Posterior cingulate gyrus (tissue), 11 donors: ENCODE measurements at regions not wholly inside any gene's neighbourhood (a gene's known extent, or its start where the extent isn't known, plus 50 kb on each side); places are given as distances from the start of the nearest gene placed in this dataset.

Source experiments
- DNase-seq, 10 donors: peaks; one replicate each; pipeline versions ENCODE4 v3.0.0 to v3.0.0-alpha.2; 2020 to 2021; ENCODE audit warnings: mixed read lengths in 3 of 10
- intact Hi-C: fragments of 100-400 bp; cut with DNase I; formaldehyde crosslinking; loops from one replicate; pipeline ENCODE4 v1.15.1; 2023

- intact Hi-C loops: no loop called here
- DNase-seq: no peak
Observed at GRCh38 chr2:145245268-145245870, 725.5 kb upstream of the ZEB2 start.

- intact Hi-C loops: no loop called here
- no peak for DNase-seq
Observed at GRCh38 chr2:145235312-145235711, 715.4 kb upstream of the ZEB2 start.

DNA sequence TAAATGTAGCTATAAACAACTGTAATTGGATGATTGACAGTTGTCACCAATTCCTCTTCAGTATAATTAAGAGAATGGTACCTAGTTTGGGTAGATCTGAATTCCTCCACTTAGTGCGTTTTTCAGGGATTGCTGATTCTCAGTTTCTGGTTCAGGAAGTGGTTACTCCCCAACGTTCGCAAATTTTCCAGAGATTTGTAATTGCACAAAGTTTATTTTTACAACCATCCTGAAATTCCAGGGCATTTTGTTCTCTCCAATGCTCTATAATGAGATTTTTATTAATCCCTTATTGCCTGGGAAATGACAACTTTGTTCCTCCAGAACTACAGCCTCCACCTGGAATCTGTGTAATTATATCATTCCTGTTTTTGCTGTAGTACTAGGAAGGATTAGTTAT lies 710.6 kb upstream of the ZEB2 start:
- no peak for DNase-seq
- intact Hi-C loops: no loop called here

DNA sequence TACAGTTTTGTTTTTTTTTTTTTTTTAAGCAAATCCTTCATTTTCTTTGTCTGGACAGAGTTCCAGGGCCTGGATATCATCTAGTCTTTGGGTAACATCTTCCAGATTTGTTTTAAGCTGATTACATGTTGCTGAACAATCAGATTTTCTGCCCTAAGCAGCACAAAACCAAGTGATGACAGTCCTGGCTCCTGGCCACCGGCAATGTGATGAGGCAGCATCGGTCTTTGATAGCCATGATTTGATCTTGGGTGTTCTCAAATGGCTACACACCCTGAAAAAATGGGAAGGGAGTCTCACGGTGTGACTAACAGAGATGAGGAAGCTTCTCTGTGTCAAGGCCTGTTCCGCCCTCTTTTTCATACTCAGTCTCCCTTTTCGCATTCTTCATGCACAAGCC lies 708.6 kb upstream of the ZEB2 start:
- no peak for DNase-seq
- intact Hi-C loops: no loop called here

- DNase-seq: no peak
- intact Hi-C loops: no loop called here
Observed at GRCh38 chr2:145226901-145227300, 707.0 kb upstream of the ZEB2 start.

DNA sequence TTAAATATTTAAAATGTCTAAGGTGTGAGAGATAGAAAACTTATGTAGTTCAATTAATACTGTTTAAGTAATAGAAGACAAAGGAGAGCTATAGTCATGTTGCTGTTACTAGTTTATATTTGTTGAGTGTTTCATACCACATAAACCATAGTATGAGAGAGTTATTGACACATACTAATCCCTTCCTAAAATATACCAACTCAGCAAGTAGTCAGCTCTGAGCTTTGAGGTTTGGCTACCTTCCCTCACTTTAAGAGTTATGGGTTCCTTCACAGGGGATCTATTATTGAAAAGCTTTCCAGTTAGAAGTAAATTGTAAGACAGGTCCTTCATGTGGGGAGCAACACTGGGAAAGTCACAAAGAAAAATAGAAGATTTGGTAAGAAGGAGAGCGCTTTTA lies 701.6 kb upstream of the ZEB2 start:
- no peak for DNase-seq
- intact Hi-C loops: no loop called here

DNA sequence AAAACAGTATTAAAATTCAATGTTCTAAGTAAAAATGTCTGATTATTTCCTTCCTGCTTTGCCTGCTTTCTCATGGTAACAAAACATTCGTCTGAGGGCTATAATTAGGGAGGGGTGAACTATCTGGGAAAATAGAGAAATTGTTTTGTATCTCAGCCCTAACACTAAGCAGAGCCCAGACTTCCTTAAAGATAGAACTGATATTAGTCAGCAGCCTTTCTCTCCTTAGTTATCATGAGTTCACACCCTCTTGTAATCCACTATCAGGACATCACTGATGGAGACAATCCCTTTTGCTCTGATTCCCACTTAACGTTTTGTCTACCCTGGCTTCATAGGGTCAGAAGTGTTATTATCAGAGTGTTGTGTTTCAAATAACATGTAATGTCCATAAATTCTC lies 701.1 kb upstream of the ZEB2 start:
- no peak for DNase-seq
- intact Hi-C loops: no loop called here

DNA sequence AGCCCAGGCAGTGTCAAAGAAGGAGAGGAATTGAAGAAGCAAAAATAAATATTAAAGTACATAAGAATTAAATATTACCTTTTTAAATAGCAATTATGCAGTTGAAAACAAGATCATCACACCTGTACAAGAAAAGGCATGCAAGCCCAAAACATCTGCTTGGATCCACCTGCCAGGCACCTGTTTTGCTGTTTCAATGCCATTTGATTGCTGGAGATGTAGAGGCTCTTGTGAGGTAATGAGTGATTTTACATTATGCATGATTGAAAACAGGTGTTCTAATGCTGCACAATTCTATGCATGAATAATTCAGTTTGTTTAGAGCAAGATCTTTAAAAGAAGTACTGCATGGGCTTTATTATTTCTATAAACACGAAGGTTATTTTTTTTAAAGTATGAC lies 700.6 kb upstream of the ZEB2 start:
- intact Hi-C loops: no loop called here
- no peak for DNase-seq

DNA sequence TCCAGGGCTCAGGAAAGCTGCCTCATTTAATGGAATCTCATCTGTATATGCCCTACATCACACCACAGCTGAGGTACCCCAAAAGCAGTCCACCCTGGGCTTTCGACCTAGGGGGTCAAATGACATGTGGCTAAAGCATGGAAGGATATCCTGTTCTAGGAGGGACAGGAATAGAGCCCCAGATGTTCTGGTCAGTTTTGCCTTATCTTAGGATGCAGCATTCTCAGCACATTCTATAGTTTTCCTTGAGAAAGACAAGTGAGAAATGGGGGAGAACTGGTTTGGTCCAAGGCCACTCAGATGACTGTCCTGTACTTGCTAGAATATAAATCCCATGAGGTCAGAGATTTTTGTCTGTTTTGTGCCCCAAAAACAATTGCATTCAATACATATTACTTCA lies 688.0 kb upstream of the ZEB2 start:
- DNase-seq: no peak
- intact Hi-C loops: no loop called here

GRCh38 chr2:145206496-145207281 lies 686.8 kb upstream of the ZEB2 start:
- intact Hi-C loops: no loop called here
- no peak for DNase-seq

GRCh38 chr2:145203891-145204290 lies 684.0 kb upstream of the ZEB2 start:
- DNase-seq: no peak
- intact Hi-C loops: no loop called here

DNA sequence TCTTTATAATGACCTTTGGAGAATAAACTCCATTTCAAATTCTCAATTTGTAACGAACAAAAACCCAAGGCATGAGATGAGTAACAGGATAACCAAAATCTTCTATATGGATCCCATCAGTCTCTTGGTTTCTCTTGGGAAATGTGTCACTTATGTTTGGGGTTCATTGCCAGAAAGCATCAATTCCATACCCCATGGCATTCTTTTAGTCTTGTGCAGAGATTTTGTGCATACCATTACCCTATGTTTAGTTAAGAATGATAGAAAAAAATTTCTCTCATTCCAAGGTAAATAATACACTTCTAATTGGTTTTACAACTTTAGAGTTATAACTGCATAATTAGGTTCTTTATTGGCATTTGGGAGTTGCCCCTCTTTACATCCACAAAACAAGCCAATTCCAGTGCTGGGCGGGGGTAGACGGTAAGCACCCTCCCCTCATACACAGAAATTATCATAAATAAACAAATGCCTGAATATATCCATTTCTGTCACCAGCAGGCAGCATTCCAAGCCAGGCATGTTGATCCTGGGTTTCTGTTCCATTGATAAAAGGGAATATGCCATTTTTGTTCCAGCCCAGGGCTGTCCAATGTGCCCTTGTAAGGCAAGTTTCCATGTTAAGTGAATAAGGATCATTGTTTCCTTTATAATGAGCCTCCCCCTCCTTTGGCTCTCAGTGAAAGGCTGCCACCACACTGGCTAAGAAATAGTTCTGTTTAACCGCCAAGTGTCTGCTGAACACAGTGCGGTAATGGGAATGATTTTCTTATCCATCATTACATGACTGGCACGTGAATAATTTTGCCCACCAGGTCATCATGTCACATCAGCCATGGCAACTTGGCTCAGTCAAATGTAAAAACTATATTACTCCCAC lies 680.1 kb upstream of the ZEB2 start:
- intact Hi-C loops: no loop called here
- peak in 5 of 10 donors; percentile 16 to 67 (median 31) for DNase-seq

DNA sequence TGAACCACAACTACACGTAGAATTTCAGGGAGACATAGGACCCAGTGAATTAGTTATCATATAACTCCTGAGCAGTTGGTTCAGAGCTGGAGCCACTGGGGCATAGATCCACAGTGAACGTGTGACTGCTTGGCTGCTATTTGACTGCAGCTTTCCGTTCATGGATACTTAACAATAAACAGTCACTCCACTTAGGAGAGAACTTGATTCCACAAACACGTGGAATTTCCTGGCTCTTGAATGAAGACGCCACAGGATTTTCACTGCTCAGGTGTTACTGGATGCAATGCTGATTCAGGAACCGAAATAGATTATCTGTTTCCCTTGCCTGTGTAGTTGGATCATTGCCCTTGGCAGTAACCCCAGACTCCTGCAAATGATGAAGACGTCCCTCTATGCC lies 679.1 kb upstream of the ZEB2 start:
- intact Hi-C loops: no loop called here
- DNase-seq: no peak

- no peak for DNase-seq
- intact Hi-C loops: no loop called here
Observed at GRCh38 chr2:145198555-145198954, 678.6 kb upstream of the ZEB2 start.

GRCh38 chr2:145197944-145198343 lies 678.0 kb upstream of the ZEB2 start:
- no peak for DNase-seq
- intact Hi-C loops: no loop called here

DNA sequence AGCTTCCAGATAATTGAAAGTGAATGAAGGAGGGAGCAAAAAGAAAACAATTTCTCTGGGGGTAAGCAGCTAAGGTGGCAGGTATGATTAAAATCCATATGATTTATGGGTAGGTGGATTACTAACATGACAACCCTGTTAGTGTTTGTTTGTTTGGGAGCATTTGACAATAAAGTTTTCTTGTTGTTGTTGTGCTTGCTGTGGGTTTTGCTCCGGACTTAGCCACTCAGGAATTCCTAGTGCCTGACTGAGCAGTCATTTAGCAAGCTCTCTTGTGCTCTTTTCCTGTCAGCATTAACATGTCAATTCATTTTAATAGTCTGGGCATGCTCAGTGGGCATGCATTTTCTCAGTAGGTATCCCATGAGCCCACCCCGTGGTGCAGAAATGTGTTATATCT lies 674.8 kb upstream of the ZEB2 start:
- intact Hi-C loops: no loop called here
- DNase-seq: no peak

GRCh38 chr2:145190031-145190703 lies 670.2 kb upstream of the ZEB2 start:
- intact Hi-C loops: no loop called here
- no peak for DNase-seq

GRCh38 chr2:145186303-145186702 lies 666.4 kb upstream of the ZEB2 start:
- intact Hi-C loops: no loop called here
- DNase-seq: peak in 1 of 10 donors; percentile 14

GRCh38 chr2:145185696-145186095 lies 665.8 kb upstream of the ZEB2 start:
- intact Hi-C loops: no loop called here

DNA sequence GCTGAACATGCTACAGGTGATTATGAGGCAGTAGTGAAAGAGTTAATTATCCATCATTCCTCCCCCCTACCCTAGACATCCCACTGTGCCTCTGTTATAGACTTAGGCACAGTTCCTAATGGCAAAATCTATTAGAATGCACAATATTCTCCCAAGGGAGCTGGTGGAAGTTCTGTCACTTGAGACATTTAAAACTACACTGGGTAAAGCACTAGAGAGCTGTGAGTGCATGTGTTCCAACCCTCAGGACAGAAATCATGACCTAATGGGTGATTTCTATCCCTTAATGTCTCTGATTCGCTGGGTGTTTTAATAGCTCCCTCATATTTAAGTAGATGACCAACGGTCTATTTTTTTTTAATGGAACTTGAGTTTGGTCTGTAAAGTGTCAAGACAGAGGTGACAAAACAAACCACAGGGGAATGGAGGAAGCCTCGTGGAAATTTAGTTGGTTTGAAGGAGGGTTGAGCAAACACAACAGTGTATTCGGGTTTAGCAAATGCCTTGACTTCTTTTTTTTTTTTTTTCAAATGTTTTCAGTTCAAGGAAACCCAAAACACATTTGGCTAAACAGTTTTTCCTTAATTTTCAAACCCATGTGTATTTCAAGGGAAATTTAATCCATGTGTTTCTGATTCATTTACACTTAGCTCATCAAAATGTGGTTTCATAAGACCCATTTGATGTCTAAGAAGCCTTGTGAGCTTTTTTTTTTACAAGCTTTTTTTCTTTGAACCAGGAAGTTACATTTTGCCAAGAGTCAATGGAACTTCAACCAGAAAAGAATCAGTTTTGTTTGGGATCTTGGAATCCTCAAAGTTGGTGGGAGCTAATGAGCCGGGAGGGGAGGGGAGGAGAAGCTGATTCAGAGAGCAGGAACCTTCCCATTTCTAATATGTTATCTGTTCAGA lies 665.1 kb upstream of the ZEB2 start:
- intact Hi-C loops: no loop called here
- no peak for DNase-seq

More at GRCh38 chr2:145185696-145186095, 665.8 kb upstream of the ZEB2 start:
- no peak for DNase-seq
